ENCODE measurements at regions not wholly inside any gene's neighbourhood (a gene's known extent, or its start where the extent isn't known, plus 50 kb on each side); places are given as distances from the start of the nearest gene placed in this dataset.

GRCh38 chr6:10223841-10224240, 191.0 kb downstream of the TFAP2A start:
- TF ChIP-seq CTCF (IDR thresholded peaks at IDR 0.05; ENCODE audit: low read depth, low read length, missing control alignments) = no peak
- no peak for DNase-seq (ENCODE audit: extremely low read depth, low read depth)

GRCh38 chr6:10221178-10221577, 193.7 kb downstream of the TFAP2A start:
- no peak overlapping the region for H3K4me3 ChIP-seq (replicated peaks; ENCODE audit: low read depth, low read length)
- TF ChIP-seq CTCF (IDR thresholded peaks at IDR 0.05; ENCODE audit: low read depth, low read length, missing control alignments) = no peak
- peak; percentile 32 for DNase-seq (ENCODE audit: extremely low read depth, low read depth)

More at GRCh38 chr6:10223841-10224240, 191.0 kb downstream of the TFAP2A start:
- no peak overlapping the region for H3K4me3 ChIP-seq (replicated peaks; ENCODE audit: low read depth, low read length)

GRCh38 chr6:10219510-10219909, 195.4 kb downstream of the TFAP2A start:
- no peak for TF ChIP-seq CTCF (IDR thresholded peaks at IDR 0.05; ENCODE audit: low read depth, low read length, missing control alignments)
- H3K4me3 ChIP-seq (replicated peaks; ENCODE audit: low read depth, low read length) = no peak overlapping the region
- no peak for DNase-seq (ENCODE audit: extremely low read depth, low read depth)

GRCh38 chr6:10217111-10217510, 197.8 kb downstream of the TFAP2A start:
- H3K4me3 ChIP-seq (replicated peaks; ENCODE audit: low read depth, low read length) = no peak overlapping the region
- DNase-seq (ENCODE audit: extremely low read depth, low read depth) = no peak
- no peak for TF ChIP-seq CTCF (IDR thresholded peaks at IDR 0.05; ENCODE audit: low read depth, low read length, missing control alignments)

GRCh38 chr6:10215326-10216110, 199.4 kb downstream of the TFAP2A start:
- TF ChIP-seq CTCF (IDR thresholded peaks at IDR 0.05; ENCODE audit: low read depth, low read length, missing control alignments) = no peak
- no peak for DNase-seq (ENCODE audit: extremely low read depth, low read depth)
- no peak overlapping the region for H3K4me3 ChIP-seq (replicated peaks; ENCODE audit: low read depth, low read length)

- DNase-seq (ENCODE audit: extremely low read depth, low read depth) = peak; percentile 36
- TF ChIP-seq CTCF (IDR thresholded peaks at IDR 0.05; ENCODE audit: low read depth, low read length, missing control alignments) = no peak
- H3K4me3 ChIP-seq (replicated peaks; ENCODE audit: low read depth, low read length) = no peak overlapping the region
Observed at GRCh38 chr6:10210052-10210451, 204.8 kb downstream of the TFAP2A start.
